GM18517 (cell line): ENCODE measurements at regions not wholly inside any gene's neighbourhood (a gene's known extent, or its start where the extent isn't known, plus 50 kb on each side); places are given as distances from the start of the nearest gene placed in this dataset.
"Not testable (repeated sequence)": the region's sequence is repeated elsewhere in the genome, so short reads cannot be mapped to it uniquely, and the experiment has no call there.

Experiments used
- ATAC-seq: cut with Tn5 transposase; IDR thresholded peaks from one replicate; pipeline ENCODE4 v1.9.1; 2021; ENCODE audit warnings: mild to moderate bottlenecking, moderate library complexity; ENCODE audit not compliant: unreplicated experiment

- ATAC-seq: no peak
Measured at GRCh38 chr3:5349343-5349742, 161.8 kb downstream of the EDEM1 start.

GRCh38 chr3:5357089-5357488 lies 169.6 kb downstream of the EDEM1 start:
- no peak for ATAC-seq

DNA sequence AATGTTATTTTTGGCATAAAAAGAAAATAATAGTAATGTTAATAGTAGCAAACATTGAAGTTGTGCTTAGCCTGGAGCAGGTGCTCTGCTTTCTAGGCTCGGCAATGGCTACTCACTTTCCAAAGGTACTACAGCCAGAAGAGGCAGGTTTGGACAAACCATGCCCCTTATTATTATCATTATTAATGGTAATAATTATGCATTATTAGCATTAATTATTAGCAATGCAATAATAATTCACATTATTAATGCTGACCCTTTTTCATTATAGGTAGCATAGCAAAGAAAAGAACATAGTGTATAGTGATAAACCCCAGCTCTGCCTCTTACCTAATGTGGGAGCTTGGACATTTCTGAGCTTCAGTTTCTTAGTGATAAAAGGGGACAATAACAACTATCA lies 171.4 kb downstream of the EDEM1 start:
- no peak for ATAC-seq

DNA sequence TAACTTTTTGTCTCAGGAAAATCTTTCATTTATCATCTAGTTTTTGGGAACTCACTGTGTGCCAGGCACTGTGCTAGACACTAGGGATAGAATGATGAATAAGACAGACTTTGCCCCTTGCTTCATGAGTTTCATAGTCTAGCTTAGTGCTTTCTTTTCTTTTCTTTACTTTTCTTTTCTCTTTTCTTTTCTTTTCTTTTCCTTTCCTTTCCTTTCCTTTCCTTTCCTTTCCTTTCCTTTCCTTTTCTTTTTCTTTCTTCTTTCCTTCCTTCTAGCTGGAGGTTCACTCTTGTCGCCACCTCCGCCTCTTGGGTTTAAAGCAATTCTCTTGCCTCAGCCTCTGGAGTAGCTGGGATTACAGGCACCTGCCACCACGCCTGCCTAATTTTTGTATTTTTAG lies 172.9 kb downstream of the EDEM1 start:
- ATAC-seq: no peak

- ATAC-seq: no peak
Measured at GRCh38 chr3:5366746-5367145, 179.2 kb downstream of the EDEM1 start.

DNA sequence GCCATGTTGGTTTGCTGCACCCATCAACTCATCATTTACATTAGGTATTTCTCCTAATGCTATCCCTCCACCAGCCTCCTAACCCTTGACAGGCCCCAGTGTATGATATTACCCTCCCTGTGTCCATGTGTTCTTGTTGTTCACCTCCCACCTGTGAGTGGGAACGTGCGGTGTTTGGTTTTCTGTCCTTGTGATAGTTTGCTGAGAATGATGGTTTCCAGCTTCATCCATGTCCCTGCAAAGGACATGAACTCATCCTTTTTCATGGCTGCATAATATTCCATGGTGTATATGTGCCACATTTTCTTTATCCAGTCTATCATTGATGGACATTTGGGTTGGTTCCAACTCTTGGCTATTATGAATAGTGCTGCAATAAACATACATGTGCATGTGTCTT lies 184.0 kb downstream of the EDEM1 start:
- ATAC-seq: not testable (repeated sequence)

- ATAC-seq: no peak
Measured at GRCh38 chr3:5376761-5377160, 189.3 kb downstream of the EDEM1 start.

- not testable (repeated sequence) for ATAC-seq
Measured at GRCh38 chr3:5379266-5379665, 191.8 kb downstream of the EDEM1 start.

DNA sequence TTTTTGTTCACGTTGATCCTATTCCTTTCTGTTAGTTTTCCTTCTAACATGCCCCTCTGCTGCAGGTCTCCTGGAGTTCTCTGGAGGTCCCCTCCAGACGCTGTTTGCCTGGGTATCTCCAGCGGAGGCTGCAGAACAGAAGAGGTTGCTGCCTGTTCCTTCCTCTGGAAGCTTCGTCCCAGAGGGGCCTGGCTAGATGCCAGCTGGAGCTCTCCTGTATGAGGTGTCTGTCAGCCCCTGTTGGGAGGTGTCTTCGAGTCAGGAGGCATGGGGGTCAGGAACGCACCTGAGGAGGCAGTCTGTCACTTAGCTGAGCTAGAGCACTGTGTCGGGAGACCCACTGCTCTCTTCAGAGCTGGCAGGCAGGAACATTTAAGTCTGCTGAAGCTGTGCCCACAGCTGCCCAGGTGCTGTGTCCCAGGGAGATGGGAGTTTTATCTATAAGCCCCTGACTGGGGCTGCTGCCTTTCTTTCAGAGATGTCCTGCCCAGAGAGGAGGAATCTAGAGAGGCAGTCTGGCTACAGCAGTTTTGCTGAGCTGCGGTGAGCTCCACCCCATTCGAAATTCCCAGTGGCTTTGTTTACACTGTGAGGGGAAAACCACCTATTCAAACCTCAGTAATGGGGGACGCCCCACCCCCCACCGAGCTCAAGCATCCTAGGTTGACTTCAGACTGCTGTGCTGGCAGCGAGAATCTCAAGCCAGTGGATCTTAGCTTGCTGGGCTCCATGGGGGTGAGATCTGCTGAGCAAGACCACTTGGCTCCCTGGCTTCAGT lies 196.2 kb downstream of the EDEM1 start:
- ATAC-seq: not testable (repeated sequence)

GRCh38 chr3:5384557-5385236 lies 197.2 kb downstream of the EDEM1 start:
- no peak for ATAC-seq

DNA sequence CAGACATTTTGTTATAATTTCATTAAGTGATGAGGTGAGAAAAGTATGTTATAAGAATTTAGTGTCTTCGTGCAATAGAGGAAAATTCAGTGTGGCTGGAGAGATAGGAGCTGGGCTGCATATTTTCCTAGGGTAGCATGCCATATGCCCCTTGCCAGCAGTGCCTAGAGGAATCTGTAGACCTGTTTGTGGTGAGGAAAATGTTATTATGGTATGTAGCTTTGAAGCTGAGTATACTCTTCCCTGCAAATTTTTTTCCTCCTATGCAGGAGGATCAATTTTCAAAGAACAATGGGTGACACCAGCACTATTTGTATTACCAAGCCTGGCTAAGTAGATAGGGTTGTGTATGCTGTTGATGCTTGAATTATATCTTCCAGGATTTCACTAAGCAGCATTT lies 200.6 kb downstream of the EDEM1 start:
- no peak for ATAC-seq

DNA sequence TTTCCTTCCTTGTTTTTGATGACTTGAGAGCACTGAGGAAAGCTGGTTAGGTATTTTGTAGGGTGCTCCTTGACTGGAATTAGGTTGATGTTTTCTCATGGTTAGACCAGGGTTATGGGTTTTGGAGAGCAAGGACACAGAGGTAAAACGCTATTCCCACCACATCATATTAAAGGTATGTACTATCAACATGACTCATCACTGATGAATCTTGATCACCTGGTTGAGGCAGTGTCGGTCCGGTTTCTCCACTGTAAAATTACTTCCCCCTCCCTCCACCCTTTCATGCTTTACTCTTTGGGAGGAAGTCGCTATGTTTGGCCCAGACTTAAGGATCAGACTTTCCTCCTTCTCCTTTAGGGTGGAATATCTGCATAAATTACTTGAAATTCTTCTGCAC lies 201.6 kb downstream of the EDEM1 start:
- ATAC-seq: no peak

- ATAC-seq: no peak
Measured at GRCh38 chr3:5390221-5390620, 202.7 kb downstream of the EDEM1 start.

DNA sequence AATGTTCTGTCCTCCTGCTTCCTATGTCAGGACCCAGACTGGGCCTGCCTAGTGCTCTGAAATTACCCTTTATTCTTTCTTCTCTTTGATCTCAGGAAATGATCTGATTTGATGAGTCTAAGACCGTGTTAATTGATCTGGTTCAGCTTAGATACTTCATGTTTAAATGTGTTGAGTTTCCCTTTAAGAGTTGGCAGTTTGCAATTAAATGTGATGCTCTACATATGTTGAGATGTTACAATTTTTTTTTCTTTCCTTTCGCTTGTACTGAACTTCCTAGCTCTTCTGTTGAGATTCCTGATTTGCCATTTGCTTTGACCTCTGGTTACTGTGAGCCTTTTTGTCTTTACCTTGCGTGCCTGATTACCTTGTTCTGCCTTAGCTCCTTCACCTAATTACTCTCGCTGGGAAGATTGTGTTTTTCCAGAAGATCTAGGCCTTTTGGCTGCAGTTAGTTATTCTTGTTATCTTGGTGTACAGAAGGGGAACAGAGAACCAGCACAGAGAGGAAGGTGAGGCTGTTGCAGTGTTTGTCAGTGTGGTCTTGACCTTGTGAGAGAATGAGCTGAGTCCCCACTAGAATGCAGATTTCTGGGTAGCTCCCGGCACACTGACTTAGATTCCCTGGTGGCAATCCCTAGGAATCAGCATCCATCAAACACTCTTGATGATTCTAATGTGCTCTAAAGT lies 203.6 kb downstream of the EDEM1 start:
- no peak for ATAC-seq

DNA sequence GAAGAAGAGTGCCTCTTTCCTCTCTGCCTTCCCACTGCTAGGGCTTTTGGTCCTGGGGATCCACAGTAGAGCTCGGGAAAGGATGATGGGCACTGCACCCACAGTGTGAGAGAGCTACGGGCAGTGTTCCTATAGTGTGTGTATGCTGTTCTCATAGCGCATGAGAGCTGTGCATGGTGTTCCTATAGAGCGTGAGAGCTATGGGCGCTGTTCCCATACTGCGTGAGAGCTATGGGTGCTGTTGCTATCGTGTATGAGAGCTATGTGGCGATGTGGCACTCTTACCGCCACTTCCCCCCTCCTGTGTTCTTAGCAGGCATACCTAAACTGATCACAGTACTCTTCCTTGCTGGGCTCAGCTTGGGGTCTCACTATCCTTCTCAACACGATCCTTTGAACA lies 213.5 kb downstream of the EDEM1 start:
- ATAC-seq: no peak

DNA sequence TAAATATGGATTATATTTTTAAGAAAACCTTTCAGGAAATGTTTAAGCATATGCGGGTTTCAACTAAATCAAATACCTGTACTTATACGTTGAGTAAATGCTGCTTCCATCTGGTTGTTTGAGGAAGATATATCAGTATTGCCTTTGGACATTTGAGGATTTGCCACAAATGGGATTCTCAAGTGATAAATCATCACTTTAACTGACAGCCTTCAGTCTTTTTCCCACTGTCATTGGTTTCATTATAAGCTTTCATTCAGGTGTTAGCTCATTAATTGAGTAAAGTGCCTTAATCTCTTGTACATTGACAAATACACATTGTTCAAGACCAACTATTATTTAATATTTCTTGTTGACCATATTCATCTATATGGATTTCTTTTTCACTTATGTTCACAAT lies 217.2 kb downstream of the EDEM1 start:
- no peak for ATAC-seq

DNA sequence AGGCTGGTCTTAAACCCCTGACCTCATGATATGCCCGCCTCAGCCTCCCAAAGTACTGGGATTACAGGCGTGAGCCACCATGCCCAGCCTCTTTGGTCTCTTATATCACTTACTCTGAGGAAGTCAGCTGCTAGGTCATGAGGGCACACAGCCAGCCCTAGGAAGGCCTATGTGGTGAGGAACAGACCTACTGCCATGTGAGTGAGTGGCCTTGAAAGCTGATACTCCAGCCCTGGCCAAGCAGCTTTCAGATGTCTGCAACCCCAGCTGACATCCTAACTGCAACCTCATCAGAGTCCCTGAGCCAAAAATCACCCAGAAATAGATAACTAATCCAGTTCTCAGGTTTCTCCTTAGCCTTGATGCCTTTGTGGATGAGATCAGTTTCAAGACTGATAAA lies 224.3 kb downstream of the EDEM1 start:
- ATAC-seq: no peak

GRCh38 chr3:5423076-5423475 lies 235.6 kb downstream of the EDEM1 start:
- no peak for ATAC-seq

- ATAC-seq: no peak
Measured at GRCh38 chr3:5423523-5423922, 236.0 kb downstream of the EDEM1 start.

DNA sequence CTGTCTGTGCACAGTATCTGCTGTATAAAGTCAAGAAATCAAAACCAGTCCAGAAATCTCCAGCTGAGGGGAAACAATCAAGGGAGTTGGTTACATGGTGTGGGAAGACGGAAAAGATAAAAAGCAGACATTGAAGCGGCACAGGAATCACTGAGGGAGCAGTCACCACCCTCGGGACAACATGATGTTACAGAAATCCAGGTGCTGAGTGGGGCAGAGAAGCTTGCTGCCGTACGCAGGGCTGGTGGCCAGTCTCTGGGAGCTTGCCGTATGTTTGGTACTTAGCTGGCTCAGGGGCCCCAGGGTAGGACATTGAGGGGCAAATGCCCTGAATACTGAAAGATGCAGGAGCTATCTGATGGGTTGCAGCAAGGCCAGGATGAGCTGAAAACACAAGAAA lies 237.9 kb downstream of the EDEM1 start:
- no peak for ATAC-seq

DNA sequence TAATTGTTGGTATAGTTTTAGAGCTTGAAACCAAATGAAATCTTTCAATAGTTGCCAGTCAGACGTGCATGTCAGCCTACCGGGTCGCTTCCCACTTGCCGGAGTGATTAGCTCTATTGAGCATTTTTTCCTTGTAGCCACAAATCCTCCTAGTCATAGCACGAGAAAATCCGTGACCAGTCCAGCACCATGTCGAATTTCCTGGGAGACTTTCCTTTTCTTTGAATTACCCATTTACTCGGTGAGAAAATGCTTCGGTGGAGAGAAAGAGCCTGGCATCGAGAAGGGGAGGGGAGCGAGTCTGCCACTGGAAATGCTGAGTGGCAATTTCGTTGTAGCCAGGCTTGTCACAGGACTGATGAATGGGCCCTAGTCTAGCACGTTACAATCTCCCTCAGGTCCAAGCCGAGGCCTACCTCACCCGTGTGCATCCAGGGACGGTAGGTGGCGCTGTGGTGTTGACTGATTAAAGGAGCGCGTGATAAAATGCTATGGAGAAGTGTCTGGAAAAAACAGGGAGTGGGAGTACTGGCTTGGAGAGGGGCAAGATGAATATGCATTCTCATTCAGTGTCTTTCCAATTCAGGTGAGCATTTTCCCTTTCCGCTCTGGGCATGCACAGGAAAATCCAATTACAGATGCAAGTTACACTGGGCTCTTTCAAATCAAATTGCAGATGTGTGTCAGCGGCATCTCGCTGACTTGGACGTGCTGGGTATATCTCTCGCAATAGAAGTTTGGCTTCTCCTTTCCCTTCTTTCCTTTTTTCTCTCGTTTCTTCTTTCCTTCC lies 238.8 kb downstream of the EDEM1 start:
- ATAC-seq: peak; percentile 51
